ENCODE measurements at regions not wholly inside any gene's neighbourhood (a gene's known extent, or its start where the extent isn't known, plus 50 kb on each side); places are given as distances from the start of the nearest gene placed in this dataset.

DNA sequence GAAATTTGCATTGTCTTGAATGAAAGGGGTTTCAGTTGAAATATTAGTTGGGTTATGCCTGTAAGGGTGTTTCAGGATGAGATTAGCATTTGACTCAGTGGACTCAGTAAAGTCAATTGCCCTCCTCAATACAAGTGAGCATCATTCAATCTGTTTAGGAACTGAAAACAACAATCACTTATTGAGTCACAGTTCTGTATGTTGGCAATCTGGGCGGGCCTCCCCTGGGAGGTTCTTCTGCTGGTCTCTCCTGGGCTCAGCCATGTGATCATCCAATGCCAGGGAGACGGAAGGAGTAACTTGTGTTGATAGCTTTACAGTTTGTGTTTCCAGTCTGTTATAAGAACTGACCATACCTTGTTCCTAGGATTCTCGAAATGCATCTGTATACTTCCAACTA is 262.9 kb upstream of the RUNX1 start:
- TF ChIP-seq, protein P1, sequence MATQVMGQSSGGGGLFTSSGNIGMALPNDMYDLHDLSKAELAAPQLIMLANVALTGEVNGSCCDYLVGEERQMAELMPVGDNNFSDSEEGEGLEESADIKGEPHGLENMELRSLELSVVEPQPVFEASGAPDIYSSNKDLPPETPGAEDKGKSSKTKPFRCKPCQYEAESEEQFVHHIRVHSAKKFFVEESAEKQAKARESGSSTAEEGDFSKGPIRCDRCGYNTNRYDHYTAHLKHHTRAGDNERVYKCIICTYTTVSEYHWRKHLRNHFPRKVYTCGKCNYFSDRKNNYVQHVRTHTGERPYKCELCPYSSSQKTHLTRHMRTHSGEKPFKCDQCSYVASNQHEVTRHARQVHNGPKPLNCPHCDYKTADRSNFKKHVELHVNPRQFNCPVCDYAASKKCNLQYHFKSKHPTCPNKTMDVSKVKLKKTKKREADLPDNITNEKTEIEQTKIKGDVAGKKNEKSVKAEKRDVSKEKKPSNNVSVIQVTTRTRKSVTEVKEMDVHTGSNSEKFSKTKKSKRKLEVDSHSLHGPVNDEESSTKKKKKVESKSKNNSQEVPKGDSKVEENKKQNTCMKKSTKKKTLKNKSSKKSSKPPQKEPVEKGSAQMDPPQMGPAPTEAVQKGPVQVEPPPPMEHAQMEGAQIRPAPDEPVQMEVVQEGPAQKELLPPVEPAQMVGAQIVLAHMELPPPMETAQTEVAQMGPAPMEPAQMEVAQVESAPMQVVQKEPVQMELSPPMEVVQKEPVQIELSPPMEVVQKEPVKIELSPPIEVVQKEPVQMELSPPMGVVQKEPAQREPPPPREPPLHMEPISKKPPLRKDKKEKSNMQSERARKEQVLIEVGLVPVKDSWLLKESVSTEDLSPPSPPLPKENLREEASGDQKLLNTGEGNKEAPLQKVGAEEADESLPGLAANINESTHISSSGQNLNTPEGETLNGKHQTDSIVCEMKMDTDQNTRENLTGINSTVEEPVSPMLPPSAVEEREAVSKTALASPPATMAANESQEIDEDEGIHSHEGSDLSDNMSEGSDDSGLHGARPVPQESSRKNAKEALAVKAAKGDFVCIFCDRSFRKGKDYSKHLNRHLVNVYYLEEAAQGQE (IDR thresholded peaks at IDR 0.05; ENCODE audit: insufficient replicate concordance, low read depth): no peak
- TF ChIP-seq, protein P2, sequence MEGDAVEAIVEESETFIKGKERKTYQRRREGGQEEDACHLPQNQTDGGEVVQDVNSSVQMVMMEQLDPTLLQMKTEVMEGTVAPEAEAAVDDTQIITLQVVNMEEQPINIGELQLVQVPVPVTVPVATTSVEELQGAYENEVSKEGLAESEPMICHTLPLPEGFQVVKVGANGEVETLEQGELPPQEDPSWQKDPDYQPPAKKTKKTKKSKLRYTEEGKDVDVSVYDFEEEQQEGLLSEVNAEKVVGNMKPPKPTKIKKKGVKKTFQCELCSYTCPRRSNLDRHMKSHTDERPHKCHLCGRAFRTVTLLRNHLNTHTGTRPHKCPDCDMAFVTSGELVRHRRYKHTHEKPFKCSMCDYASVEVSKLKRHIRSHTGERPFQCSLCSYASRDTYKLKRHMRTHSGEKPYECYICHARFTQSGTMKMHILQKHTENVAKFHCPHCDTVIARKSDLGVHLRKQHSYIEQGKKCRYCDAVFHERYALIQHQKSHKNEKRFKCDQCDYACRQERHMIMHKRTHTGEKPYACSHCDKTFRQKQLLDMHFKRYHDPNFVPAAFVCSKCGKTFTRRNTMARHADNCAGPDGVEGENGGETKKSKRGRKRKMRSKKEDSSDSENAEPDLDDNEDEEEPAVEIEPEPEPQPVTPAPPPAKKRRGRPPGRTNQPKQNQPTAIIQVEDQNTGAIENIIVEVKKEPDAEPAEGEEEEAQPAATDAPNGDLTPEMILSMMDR (IDR thresholded peaks at IDR 0.05; ENCODE audit: insufficient read depth, low read length): no peak

Data from HL-60 (cell line).